SK-N-SH (cell line): ENCODE measurements at regions not wholly inside any gene's neighbourhood (a gene's known extent, or its start where the extent isn't known, plus 50 kb on each side); places are given as distances from the start of the nearest gene placed in this dataset.

Experiments used
- CTCF ChIA-PET: fragments of 300-600, 350-600 bp; formaldehyde crosslinking; extraction: SDS; loops from one replicate; lab custom pipeline; 2021; lab: Yijun Ruan, JAX
- POLR2A ChIA-PET: fragments of 350-600 bp; sonication (Branson Sonifier 250); formaldehyde crosslinking; extraction: SDS; loops from one replicate; lab custom pipeline; 2020; ENCODE audit warnings: antibody characterized with exemption, inconsistent platforms; lab: Yijun Ruan, JAX
- DNase-seq: peaks from one replicate; pipeline ENCODE4 v3.0.0; 2012
- H2AFZ ChIP-seq: fragments of 200-600 bp; sonication (generic); 2 replicates; pipeline ENCODE4 v1.8.1; 2016; ENCODE audit warnings: antibody characterized with exemption, mild to moderate bottlenecking, low read depth
- H3F3A ChIP-seq: fragments of 200-600 bp; sonication (generic); replicated peaks from 2 replicates; pipeline ENCODE3; 2016; ENCODE audit warnings: antibody characterized with exemption, mild to moderate bottlenecking; ENCODE audit not compliant: insufficient read depth
- H3K27ac ChIP-seq, 2 experiments: fragments of 200-500 bp in 1 of 2; fragments of 200-600 bp in 1 of 2; sonication (Bioruptor generic) in 1 of 2; sonication (generic), shearing (Covaris generic) in 1 of 2; 2 replicates each; pipeline versions ENCODE4 v1.5.1 to v1.6.1; 2014 to 2016; ENCODE audit warnings: low read depth in 2 of 2, inconsistent platforms in 1 of 2, low read length in 1 of 2, mild to moderate bottlenecking in 1 of 2, mixed read lengths in 1 of 2
- H3K27me3 ChIP-seq: fragments of 200-600 bp; sonication (generic), shearing (Covaris generic); 2 replicates; pipeline ENCODE4 v1.6.1; 2016; ENCODE audit warnings: mixed run types; ENCODE audit not compliant: insufficient read depth
- H3K36me3 ChIP-seq, 2 experiments: fragments of 200-500 bp in 1 of 2; fragments of 200-600 bp in 1 of 2; sonication (Bioruptor generic) in 1 of 2; sonication (generic) in 1 of 2; replicated peaks in 1 of 2; 2 replicates each; pipeline versions ENCODE3 to v1.5.1; 2014 to 2016; ENCODE audit warnings: low read length in 1 of 2, mild to moderate bottlenecking in 1 of 2; ENCODE audit not compliant: insufficient read depth in 2 of 2, control insufficient read depth in 1 of 2
- H3K4me1 ChIP-seq, 2 experiments: fragments of 200-500 bp in 1 of 2; fragments of 200-600 bp in 1 of 2; sonication (Bioruptor generic) in 1 of 2; sonication (generic), shearing (Covaris generic) in 1 of 2; 2 replicates each; pipeline versions ENCODE4 v1.5.1 to v1.6.1; 2014 to 2016; ENCODE audit warnings: low read depth in 1 of 2, low read length in 1 of 2, mixed run types in 1 of 2; ENCODE audit not compliant: insufficient read depth in 2 of 2, control insufficient read depth in 1 of 2
- H3K4me2 ChIP-seq: fragments of 200-600 bp; sonication (generic), shearing (Covaris generic); 2 replicates; pipeline ENCODE4 v1.6.1; 2017; ENCODE audit warnings: mixed run types
- H3K4me3 ChIP-seq, 2 experiments: fragments of 200-500 bp in 1 of 2; fragments of 200-600 bp in 1 of 2; sonication (Bioruptor generic) in 1 of 2; sonication (generic), shearing (Covaris generic) in 1 of 2; 2 replicates each; pipeline versions ENCODE4 v1.5.1 to v1.8.1; 2014 to 2016; ENCODE audit warnings: low read depth in 2 of 2, inconsistent platforms in 1 of 2, low read length in 1 of 2, mild to moderate bottlenecking in 1 of 2, mixed read lengths in 1 of 2, moderate library complexity in 1 of 2
- H3K79me2 ChIP-seq: fragments of 200-600 bp; sonication (generic); 2 replicates; pipeline ENCODE4 v1.8.1; 2017; ENCODE audit warnings: mild to moderate bottlenecking; ENCODE audit not compliant: insufficient read depth
- H3K9ac ChIP-seq: fragments of 200-600 bp; sonication (generic); 2 replicates; pipeline ENCODE4 v1.6.1; 2017; ENCODE audit warnings: mixed run types
- H3K9me2 ChIP-seq: fragments of 200-600 bp; sonication (generic); 2 replicates; pipeline ENCODE4 v1.6.1; 2017; ENCODE audit warnings: mixed run types
- H3K9me3 ChIP-seq: fragments of 200-600 bp; sonication (generic); 2 replicates; pipeline ENCODE4 v1.6.1; 2017; ENCODE audit warnings: mixed run types, mild to moderate bottlenecking, moderate library complexity
- H4K20me1 ChIP-seq: fragments of 200-600 bp; sonication (generic); 2 replicates; pipeline ENCODE4 v1.6.1; 2017; ENCODE audit warnings: mild to moderate bottlenecking, mixed run types; ENCODE audit not compliant: insufficient read depth
- CTCF ChIP-seq: fragments of 200-600 bp; sonication (generic); IDR thresholded peaks from 2 replicates; pipeline ENCODE4 v1.6.1; 2017; ENCODE audit warnings: antibody characterized with exemption, mild to moderate bottlenecking, moderate library complexity
- ELF1 ChIP-seq: IDR thresholded peaks from 2 replicates; pipeline ENCODE4 v1.4.0; 2012
- EZH2phosphoT487 ChIP-seq: fragments of 200-600 bp; sonication (generic); IDR thresholded peaks from 2 replicates; pipeline ENCODE4 v1.6.1; 2017; ENCODE audit warnings: low read depth, mixed run types, mild to moderate bottlenecking, antibody characterized with exemption, moderate library complexity, borderline replicate concordance
- FOXM1 ChIP-seq: IDR thresholded peaks from 2 replicates; pipeline ENCODE4 v1.4.0; 2012; ENCODE audit warnings: low read depth, mild to moderate bottlenecking
- IRF3 ChIP-seq: fragments of 150-350 bp; IDR thresholded peaks from 2 replicates; pipeline ENCODE4 v1.6.1; 2016; ENCODE audit warnings: mild to moderate bottlenecking, low read depth, low read length
- MAX ChIP-seq: IDR thresholded peaks from 2 replicates; pipeline ENCODE4 v1.4.0; 2012; ENCODE audit warnings: low read depth
- MXI1 ChIP-seq: IDR thresholded peaks from 2 replicates; pipeline ENCODE4 v1.6.1; 2012; ENCODE audit warnings: mild to moderate bottlenecking, low read depth, low read length, improper control_type of control experiment
- NFIC ChIP-seq: IDR thresholded peaks from 2 replicates; pipeline ENCODE4 v1.4.0; 2012; ENCODE audit warnings: borderline replicate concordance
- POLR2AphosphoS5 ChIP-seq: IDR thresholded peaks from 2 replicates; pipeline ENCODE4 v1.6.1; 2012; ENCODE audit warnings: low read depth, low read length
- RAD21 ChIP-seq: IDR thresholded peaks from 2 replicates; pipeline ENCODE4 v1.6.1; 2012; ENCODE audit warnings: mild to moderate bottlenecking, low read length
- RCOR1 ChIP-seq: fragments of 150-350 bp; IDR thresholded peaks from 2 replicates; pipeline ENCODE4 v1.6.1; 2017; ENCODE audit warnings: antibody characterized with exemption, low read length
- RFX5 ChIP-seq: IDR thresholded peaks from 2 replicates; pipeline ENCODE4 v1.6.1; 2012; ENCODE audit warnings: mild to moderate bottlenecking, improper control_type of control experiment, low read length
- SMC3 ChIP-seq: IDR thresholded peaks from 2 replicates; pipeline ENCODE4 v1.6.1; 2012; ENCODE audit warnings: low read depth, low read length, improper control_type of control experiment
- TCF12 ChIP-seq: IDR thresholded peaks from 2 replicates; pipeline ENCODE4 v1.4.0; 2012
- TEAD4 ChIP-seq: IDR thresholded peaks from 2 replicates; pipeline ENCODE4 v1.4.0; 2012; ENCODE audit warnings: mild to moderate bottlenecking, borderline replicate concordance; ENCODE audit not compliant: insufficient read depth
- USF2 ChIP-seq: fragments of 150-350 bp; IDR thresholded peaks from 2 replicates; pipeline ENCODE4 v1.6.1; 2017; ENCODE audit warnings: antibody characterized with exemption, low read length, low read depth, borderline replicate concordance
- WGBS: methylation state at CpG from one replicate; pipeline ENCODE4 v1.1.6; 2017; ENCODE audit warnings: low lambda C conversion rate; 5-methylcytosine and 5-hydroxymethylcytosine counted together

- WGBS: 55% methylated on average over 4 of the region's 4 CpGs
Measured at GRCh38 chr14:88929656-88930436, 105.4 kb downstream of the TTC8 start.

GRCh38 chr14:88931321-88932110, 107.1 kb downstream of the TTC8 start:
- Histone ChIP-seq H4K20me1 (no peaks in the 10 kb centered on the region), H3K9me3 (no peaks in the 10 kb centered on the region), H3K4me1 (peaks cover 0 to 5% of the 10 kb centered on the region in 2 experiments; a peak in 1 of 4 replicates), H3K36me3 (no peaks in the 10 kb centered on the region), H3K9me2 (no peaks in the 10 kb centered on the region), H3K9ac (no peak overlapping the region), H3K79me2 (no peaks in the 10 kb centered on the region), H3K27me3 (no peaks in the 10 kb centered on the region), H3K4me3 (no peak overlapping the region), H2AFZ (no peak overlapping the region), H3F3A (no peaks in the 10 kb centered on the region), H3K4me2 (no peak overlapping the region), H3K27ac (0 out of 4 replicates have a peak overlapping the region, but pooled peaks of 1 of the 2 experiments have one; percentile 14)
- no peak for DNase-seq
- WGBS: 62% methylated on average over 11 of the region's 11 CpGs
- CTCF ChIA-PET: no interaction called here
- POLR2A ChIA-PET: no interaction called here
- TF ChIP-seq RFX5 (no peak), EZH2phosphoT487 (no peak), NFIC (no peak), RAD21 (no peak), MXI1 (no peak), SMC3 (no peak), MAX (no peak), POLR2AphosphoS5 (no peak), TCF12 (no peak), ELF1 (no peak), USF2 (no peak), RCOR1 (no peak), FOXM1 (no peak), IRF3 (no peak)

More at GRCh38 chr14:88929656-88930436, 105.4 kb downstream of the TTC8 start:
- H3K4me3 ChIP-seq: no peak overlapping the region
- no peaks in the 10 kb centered on the region for H3K27me3 ChIP-seq
- H3K36me3 ChIP-seq: no peaks in the 10 kb centered on the region
- no peak overlapping the region for H3K27ac ChIP-seq
- TF ChIP-seq TEAD4 (no peak), CTCF (peak; percentile 25; the same call in 1 of the 2 replicates)
- no peak overlapping the region for H3K9ac ChIP-seq
- ChIA-PET CTCF (no interaction called here), POLR2A (no interaction called here)
- no peak for DNase-seq
- no peak overlapping the region for H3K4me2 ChIP-seq
- H3K79me2 ChIP-seq: no peaks in the 10 kb centered on the region
- H3K9me3 ChIP-seq: no peaks in the 10 kb centered on the region
- peaks cover 0 to 5% of the 10 kb centered on the region in 2 experiments; a peak in 1 of 4 replicates for H3K4me1 ChIP-seq
- no peaks in the 10 kb centered on the region for H4K20me1 ChIP-seq
- H3F3A ChIP-seq: no peaks in the 10 kb centered on the region
- H2AFZ ChIP-seq: no peak overlapping the region
- H3K9me2 ChIP-seq: no peaks in the 10 kb centered on the region
